Osteocyte (in vitro differentiated cells): ENCODE measurements at regions not wholly inside any gene's neighbourhood (a gene's known extent, or its start where the extent isn't known, plus 50 kb on each side); places are given as distances from the start of the nearest gene placed in this dataset.

Experiments
- DNase-seq: peaks from one replicate; pipeline ENCODE4 v3.0.0; 2021; ENCODE audit warnings: mixed read lengths; ENCODE audit not compliant: unreplicated experiment; ENCODE audit errors: extremely low spot score
- H3K27ac Mint-ChIP-seq: one replicate; pipeline ENCODE4 v1.8.0; 2021; ENCODE audit warnings: mild to moderate bottlenecking, mixed read lengths; ENCODE audit not compliant: unreplicated experiment
- H3K27me3 Mint-ChIP-seq: one replicate; pipeline ENCODE4 v1.8.0; 2021; ENCODE audit warnings: mixed read lengths; ENCODE audit not compliant: unreplicated experiment
- H3K36me3 Mint-ChIP-seq: one replicate; pipeline ENCODE4 v1.8.0; 2021; ENCODE audit warnings: mixed read lengths; ENCODE audit not compliant: unreplicated experiment
- H3K4me1 Mint-ChIP-seq: one replicate; pipeline ENCODE4 v1.8.0; 2021; ENCODE audit warnings: mixed read lengths; ENCODE audit not compliant: unreplicated experiment
- H3K4me3 Mint-ChIP-seq: one replicate; pipeline ENCODE4 v1.8.0; 2021; ENCODE audit warnings: mild to moderate bottlenecking, moderate library complexity, mixed read lengths; ENCODE audit not compliant: unreplicated experiment
- H3K9me3 Mint-ChIP-seq: one replicate; pipeline ENCODE4 v1.8.0; 2021; ENCODE audit warnings: mixed read lengths; ENCODE audit not compliant: unreplicated experiment
- CTCF ChIP-seq: fragments of 200-600 bp; sonication (generic); IDR thresholded peaks from 2 replicates; pipeline ENCODE4 v1.5.0; 2021; ENCODE audit warnings: antibody characterized with exemption, mild to moderate bottlenecking, moderate library complexity

GRCh38 chr10:44467090-44467489 is 82.2 kb upstream of the CXCL12 start:
- no peak for TF ChIP-seq CTCF
- Mint-ChIP-seq H3K27me3 (peaks cover 8% of the 10 kb centered on the region), H3K27ac (no peak overlapping the region)

GRCh38 chr10:44467900-44468299 is 83.0 kb upstream of the CXCL12 start:
- Mint-ChIP-seq H3K4me1 (peaks cover 28% of the 10 kb centered on the region), H3K27me3 (peaks cover 3% of the 10 kb centered on the region), H3K9me3 (no peaks in the 10 kb centered on the region), H3K36me3 (no peaks in the 10 kb centered on the region), H3K4me3 (no peak overlapping the region), H3K27ac (no peak overlapping the region)
- no peak for DNase-seq
- no peak for TF ChIP-seq CTCF

More at GRCh38 chr10:44467090-44467489, 82.2 kb upstream of the CXCL12 start:
- H3K4me3 Mint-ChIP-seq = no peak overlapping the region
- peaks cover 28% of the 10 kb centered on the region for H3K4me1 Mint-ChIP-seq
- DNase-seq = no peak
- no peaks in the 10 kb centered on the region for H3K36me3 Mint-ChIP-seq
- H3K9me3 Mint-ChIP-seq = no peaks in the 10 kb centered on the region

- H3K9me3 Mint-ChIP-seq = no peaks in the 10 kb centered on the region
- no peak overlapping the region for H3K4me3 Mint-ChIP-seq
- H3K36me3 Mint-ChIP-seq = no peaks in the 10 kb centered on the region
- peaks cover 26% of the 10 kb centered on the region for H3K4me1 Mint-ChIP-seq
- no peak for TF ChIP-seq CTCF
- H3K27ac Mint-ChIP-seq = no peak overlapping the region
- DNase-seq = no peak
- H3K27me3 Mint-ChIP-seq = no peaks in the 10 kb centered on the region
Measured at GRCh38 chr10:44468525-44468924, 83.6 kb upstream of the CXCL12 start.

GRCh38 chr10:44468965-44469364 is 84.1 kb upstream of the CXCL12 start:
- peaks cover 24% of the 10 kb centered on the region for H3K4me1 Mint-ChIP-seq
- H3K27me3 Mint-ChIP-seq = peaks cover 3% of the 10 kb centered on the region
- no peak overlapping the region for H3K27ac Mint-ChIP-seq
- no peak for TF ChIP-seq CTCF
- H3K4me3 Mint-ChIP-seq = no peak overlapping the region
- H3K9me3 Mint-ChIP-seq = no peaks in the 10 kb centered on the region
- no peaks in the 10 kb centered on the region for H3K36me3 Mint-ChIP-seq
- DNase-seq = no peak

- Mint-ChIP-seq H3K36me3 (no peaks in the 10 kb centered on the region), H3K4me1 (peaks cover 13% of the 10 kb centered on the region), H3K27me3 (peaks cover 4% of the 10 kb centered on the region), H3K9me3 (no peaks in the 10 kb centered on the region), H3K4me3 (no peak overlapping the region), H3K27ac (no peak overlapping the region)
- DNase-seq = no peak
- TF ChIP-seq CTCF = no peak
Measured at GRCh38 chr10:44470784-44471183, 85.9 kb upstream of the CXCL12 start.
